Neural cell (in vitro differentiated cells): ENCODE measurements at regions not wholly inside any gene's neighbourhood (a gene's known extent, or its start where the extent isn't known, plus 50 kb on each side); places are given as distances from the start of the nearest gene placed in this dataset.

Experiments
- H2AFZ ChIP-seq: fragments of 200-600, 300-800 bp; sonication (generic), shearing (Covaris generic); 2 replicates; pipeline ENCODE4 v1.6.0; 2014; ENCODE audit warnings: low read depth, mild to moderate bottlenecking, antibody characterized with exemption, low read length, moderate library complexity
- H3F3A ChIP-seq: fragments of 200-600 bp; shearing (Covaris generic); 2 replicates; pipeline ENCODE4 v1.6.1; 2016; ENCODE audit warnings: mild to moderate bottlenecking, moderate library complexity, mixed read lengths, antibody characterized with exemption, low read length; ENCODE audit not compliant: insufficient read depth, poor library complexity, severe bottlenecking
- H3K27ac ChIP-seq: fragments of 200-600, 300-800 bp; sonication (generic), shearing (Covaris generic); 2 replicates; pipeline ENCODE4 v1.5.1; 2014; ENCODE audit warnings: mild to moderate bottlenecking, low read length, moderate library complexity
- H3K27me3 ChIP-seq: fragments of 300-800, 200-600 bp; sonication (generic), shearing (Covaris generic); 2 replicates; pipeline ENCODE4 v1.6.0; 2014; ENCODE audit warnings: mild to moderate bottlenecking, low read depth, low read length, moderate library complexity; ENCODE audit not compliant: insufficient read depth
- H3K36me3 ChIP-seq: fragments of 300-800, 200-600 bp; sonication (generic), shearing (Covaris generic); 2 replicates; pipeline ENCODE4 v1.5.1; 2014; ENCODE audit warnings: mild to moderate bottlenecking, antibody characterized with exemption, low read length, moderate library complexity; ENCODE audit not compliant: insufficient read depth
- H3K4me2 ChIP-seq: fragments of 300-800, 200-600 bp; sonication (generic), shearing (Covaris generic); 2 replicates; pipeline ENCODE4 v1.6.0; 2014; ENCODE audit warnings: mild to moderate bottlenecking, low read length
- H3K4me3 ChIP-seq: fragments of 300-800, 200-600 bp; sonication (generic), shearing (Covaris generic); 2 replicates; pipeline ENCODE4 v1.5.1; 2014; ENCODE audit warnings: mild to moderate bottlenecking, low read length, moderate library complexity
- H3K79me2 ChIP-seq: fragments of 200-600 bp; shearing (Covaris generic); replicated peaks from 2 replicates; pipeline ENCODE4 v1.6.0; 2014; ENCODE audit warnings: mild to moderate bottlenecking, low read length, moderate library complexity; ENCODE audit not compliant: insufficient read depth
- H3K9ac ChIP-seq: fragments of 300-800, 200-600 bp; sonication (generic), shearing (Covaris generic); 2 replicates; pipeline ENCODE4 v1.6.1; 2016; ENCODE audit warnings: mild to moderate bottlenecking, low read length, mixed read lengths
- H3K9me2 ChIP-seq: fragments of 200-600 bp; shearing (Covaris generic); 2 replicates; pipeline ENCODE4 v1.6.1; 2016; ENCODE audit warnings: mild to moderate bottlenecking, low read length, mixed read lengths; ENCODE audit not compliant: insufficient read depth
- H3K9me3 ChIP-seq: fragments of 200-600, 300-800 bp; sonication (generic), shearing (Covaris generic); 2 replicates; pipeline ENCODE4 v1.6.1; 2016; ENCODE audit warnings: mild to moderate bottlenecking, mixed run types, low read length, moderate library complexity, mixed read lengths
- H4K20me1 ChIP-seq: fragments of 200-600 bp; shearing (Covaris generic); 2 replicates; pipeline ENCODE4 v1.6.1; 2016; ENCODE audit warnings: mild to moderate bottlenecking, mixed run types; ENCODE audit not compliant: insufficient read depth
- CTCF ChIP-seq: fragments of 450-650 bp; IDR thresholded peaks from 2 replicates; pipeline ENCODE4 v1.5.1; 2014; ENCODE audit warnings: antibody characterized with exemption, mild to moderate bottlenecking, moderate library complexity; ENCODE audit not compliant: poor library complexity, severe bottlenecking
- EP300 ChIP-seq: fragments of 450-650 bp; conservative IDR thresholded peaks from 2 replicates; pipeline ENCODE4 v1.6.1; 2014; ENCODE audit warnings: antibody characterized with exemption, mild to moderate bottlenecking, moderate library complexity; ENCODE audit not compliant: poor library complexity, severe bottlenecking
- EZH2 ChIP-seq: fragments of 200-600, 300-800 bp; shearing (Covaris generic), sonication (generic); IDR thresholded peaks from 2 replicates; pipeline ENCODE4 v1.6.1; 2014; ENCODE audit warnings: antibody characterized with exemption, low read length, borderline replicate concordance, mild to moderate bottlenecking; ENCODE audit not compliant: insufficient read depth, poor library complexity, severe bottlenecking
- MXI1 ChIP-seq: fragments of 450-650 bp; conservative IDR thresholded peaks from 2 replicates; pipeline ENCODE4 v1.6.1; 2014; ENCODE audit warnings: antibody characterized with exemption, mild to moderate bottlenecking; ENCODE audit not compliant: poor library complexity, severe bottlenecking
- POLR2AphosphoS5 ChIP-seq: IDR thresholded peaks from 2 replicates; pipeline ENCODE4 v1.6.1; 2012
- RAD21 ChIP-seq: fragments of 450-650 bp; conservative IDR thresholded peaks from 2 replicates; pipeline ENCODE4 v1.6.1; 2014; ENCODE audit warnings: antibody characterized with exemption, mild to moderate bottlenecking, moderate library complexity
- SMC3 ChIP-seq: fragments of 450-650 bp; conservative IDR thresholded peaks from 2 replicates; pipeline ENCODE4 v1.6.1; 2014; ENCODE audit warnings: antibody characterized with exemption, mild to moderate bottlenecking, moderate library complexity; ENCODE audit not compliant: poor library complexity
- TAF1 ChIP-seq: IDR thresholded peaks from 2 replicates; pipeline ENCODE4 v1.6.1; 2012; ENCODE audit warnings: low read depth
- TF ChIP-seq, protein P1 (sequence below): IDR thresholded peaks from 2 replicates; pipeline ENCODE4 v1.6.1; 2012; ENCODE audit warnings: borderline replicate concordance

DNA sequence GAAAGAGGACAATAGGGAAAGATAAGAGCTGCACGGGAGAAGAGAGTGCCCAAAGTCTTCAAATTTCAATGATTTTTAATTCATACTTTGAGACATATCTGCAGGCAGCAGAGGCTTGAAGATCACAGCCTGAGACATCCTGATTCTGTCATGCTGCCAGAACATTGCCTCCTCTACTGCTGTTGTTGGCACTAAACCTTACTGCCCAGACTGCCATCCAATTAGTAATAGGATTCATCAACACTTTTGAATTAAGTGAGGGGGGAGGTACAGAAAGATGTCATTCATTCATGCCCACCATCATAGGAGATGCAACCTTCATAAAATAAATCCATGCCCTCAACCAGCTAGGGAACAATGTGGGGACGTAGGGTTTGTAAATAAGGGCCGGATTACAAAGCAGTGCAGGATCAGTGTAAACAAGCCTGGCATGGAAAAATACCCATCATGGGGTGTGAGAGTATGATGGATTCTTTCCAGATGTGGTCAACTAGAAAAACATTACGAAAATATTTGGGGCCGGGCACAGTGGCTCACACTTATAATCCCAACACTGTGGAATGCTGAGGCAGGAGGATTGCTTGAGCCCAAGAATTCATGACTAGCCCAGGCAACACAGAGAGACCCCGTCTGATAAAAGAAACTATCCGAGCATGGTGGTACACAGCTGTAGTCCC, 122.1 kb upstream of the DAPK1 start:
- Histone ChIP-seq H3K79me2 (no peaks in the 10 kb centered on the region), H3F3A (no peaks in the 10 kb centered on the region), H3K27ac (no peak overlapping the region), H3K36me3 (no peaks in the 10 kb centered on the region), H4K20me1 (no peaks in the 10 kb centered on the region), H2AFZ (no peak overlapping the region), H3K4me3 (no peak overlapping the region), H3K9ac (no peak overlapping the region), H3K4me2 (no peak overlapping the region), H3K9me3 (no peaks in the 10 kb centered on the region), H3K27me3 (no peaks in the 10 kb centered on the region), H3K9me2 (no peaks in the 10 kb centered on the region)
- TF ChIP-seq RAD21, result no peak
- TF ChIP-seq MXI1, result no peak
- TF ChIP-seq, protein P1, sequence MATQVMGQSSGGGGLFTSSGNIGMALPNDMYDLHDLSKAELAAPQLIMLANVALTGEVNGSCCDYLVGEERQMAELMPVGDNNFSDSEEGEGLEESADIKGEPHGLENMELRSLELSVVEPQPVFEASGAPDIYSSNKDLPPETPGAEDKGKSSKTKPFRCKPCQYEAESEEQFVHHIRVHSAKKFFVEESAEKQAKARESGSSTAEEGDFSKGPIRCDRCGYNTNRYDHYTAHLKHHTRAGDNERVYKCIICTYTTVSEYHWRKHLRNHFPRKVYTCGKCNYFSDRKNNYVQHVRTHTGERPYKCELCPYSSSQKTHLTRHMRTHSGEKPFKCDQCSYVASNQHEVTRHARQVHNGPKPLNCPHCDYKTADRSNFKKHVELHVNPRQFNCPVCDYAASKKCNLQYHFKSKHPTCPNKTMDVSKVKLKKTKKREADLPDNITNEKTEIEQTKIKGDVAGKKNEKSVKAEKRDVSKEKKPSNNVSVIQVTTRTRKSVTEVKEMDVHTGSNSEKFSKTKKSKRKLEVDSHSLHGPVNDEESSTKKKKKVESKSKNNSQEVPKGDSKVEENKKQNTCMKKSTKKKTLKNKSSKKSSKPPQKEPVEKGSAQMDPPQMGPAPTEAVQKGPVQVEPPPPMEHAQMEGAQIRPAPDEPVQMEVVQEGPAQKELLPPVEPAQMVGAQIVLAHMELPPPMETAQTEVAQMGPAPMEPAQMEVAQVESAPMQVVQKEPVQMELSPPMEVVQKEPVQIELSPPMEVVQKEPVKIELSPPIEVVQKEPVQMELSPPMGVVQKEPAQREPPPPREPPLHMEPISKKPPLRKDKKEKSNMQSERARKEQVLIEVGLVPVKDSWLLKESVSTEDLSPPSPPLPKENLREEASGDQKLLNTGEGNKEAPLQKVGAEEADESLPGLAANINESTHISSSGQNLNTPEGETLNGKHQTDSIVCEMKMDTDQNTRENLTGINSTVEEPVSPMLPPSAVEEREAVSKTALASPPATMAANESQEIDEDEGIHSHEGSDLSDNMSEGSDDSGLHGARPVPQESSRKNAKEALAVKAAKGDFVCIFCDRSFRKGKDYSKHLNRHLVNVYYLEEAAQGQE, result no peak
- TF ChIP-seq SMC3, result no peak
- no peak for TF ChIP-seq EZH2
- no peak for TF ChIP-seq EP300
- no peak for TF ChIP-seq CTCF
- TF ChIP-seq TAF1, result no peak
- no peak for TF ChIP-seq POLR2AphosphoS5

DNA sequence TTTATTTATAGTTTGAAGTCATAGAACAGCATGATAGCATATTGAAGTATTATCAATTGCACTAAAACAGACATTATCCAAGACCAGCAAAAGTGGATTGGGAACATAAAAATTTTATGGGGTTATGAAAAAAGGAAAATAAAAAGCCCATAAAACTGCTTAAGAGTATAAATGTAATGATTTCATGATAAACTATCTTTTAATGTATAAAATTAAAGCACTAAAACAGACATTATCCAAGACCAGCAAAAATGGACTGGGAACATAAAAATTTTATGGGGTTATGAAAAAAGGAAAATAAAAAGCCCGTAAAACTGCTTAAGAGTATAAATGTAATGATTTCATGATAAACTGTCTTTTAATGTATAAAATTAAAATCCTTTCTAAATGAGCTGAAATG, 119.0 kb upstream of the DAPK1 start:
- no peaks in the 10 kb centered on the region for H3K9me3 ChIP-seq

More for the DNA sequence above, 119.0 kb upstream of the DAPK1 start:
- Histone ChIP-seq H3K36me3 (no peaks in the 10 kb centered on the region), H3K9me2 (no peaks in the 10 kb centered on the region), H3K27ac (no peak overlapping the region), H2AFZ (no peak overlapping the region), H3K4me3 (no peak overlapping the region), H3K27me3 (no peaks in the 10 kb centered on the region), H3K79me2 (no peaks in the 10 kb centered on the region), H3K9ac (no peak overlapping the region), H3K4me2 (no peak overlapping the region), H4K20me1 (no peaks in the 10 kb centered on the region), H3F3A (no peaks in the 10 kb centered on the region)
- TF ChIP-seq TAF1, result no peak
- TF ChIP-seq CTCF, result no peak
- TF ChIP-seq, protein P1, result no peak
- TF ChIP-seq SMC3, result no peak
- TF ChIP-seq EZH2, result no peak
- TF ChIP-seq POLR2AphosphoS5, result no peak
- no peak for TF ChIP-seq EP300
- TF ChIP-seq RAD21, result no peak
- no peak for TF ChIP-seq MXI1
